HG03095 (cell line): ENCODE measurements at regions not wholly inside any gene's neighbourhood (a gene's known extent, or its start where the extent isn't known, plus 50 kb on each side); places are given as distances from the start of the nearest gene placed in this dataset.

Experiments used
- ATAC-seq: cut with Tn5 transposase; IDR thresholded peaks from one replicate; pipeline ENCODE4 v1.9.1; 2021; ENCODE audit warnings: moderate library complexity; ENCODE audit not compliant: unreplicated experiment

- ATAC-seq, result no peak
These were observed 104.0 kb downstream of the BAMBI start for GRCh38 chr10:28781296-28781695.

DNA sequence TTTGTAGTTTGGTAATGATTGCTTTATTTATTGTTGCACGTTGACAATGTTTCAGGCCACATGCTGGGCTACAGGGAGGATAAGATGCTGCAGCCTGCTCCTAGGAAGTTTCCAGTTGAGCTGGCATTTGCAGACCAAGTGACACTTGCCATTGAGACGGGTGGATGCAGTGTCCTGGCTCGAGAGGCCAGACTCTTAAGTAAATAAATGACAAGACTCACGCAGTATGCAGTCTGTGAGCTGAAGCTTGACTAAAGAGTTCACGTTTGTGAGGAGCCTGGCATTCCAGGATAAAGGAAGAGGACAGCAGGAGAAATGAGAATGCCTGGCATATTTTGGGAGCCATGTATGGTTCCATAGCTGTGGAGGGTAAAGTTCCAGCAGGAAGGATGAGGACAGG lies 105.8 kb downstream of the BAMBI start:
- no peak for ATAC-seq

DNA sequence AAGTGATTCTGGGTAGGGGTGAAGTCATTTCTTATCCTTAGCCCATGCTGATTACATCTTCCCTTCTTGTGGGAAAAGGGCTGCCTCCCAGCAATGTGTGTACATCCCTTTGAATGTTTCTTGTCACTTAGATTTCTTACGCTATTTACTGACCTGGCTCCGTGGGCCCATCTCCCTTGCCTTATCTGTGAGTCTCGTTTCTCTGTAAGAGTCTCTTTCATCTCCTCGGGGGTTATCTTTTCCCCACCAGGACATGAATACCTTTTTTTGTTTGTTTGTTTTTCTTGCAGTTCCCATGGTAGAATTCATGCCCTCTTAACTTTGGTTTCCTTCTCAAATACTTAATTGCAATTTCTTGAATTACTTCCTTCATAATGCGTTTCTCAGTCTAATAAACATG lies 107.7 kb downstream of the BAMBI start:
- no peak for ATAC-seq

GRCh38 chr10:28788252-28788651 lies 110.9 kb downstream of the BAMBI start:
- no peak for ATAC-seq

- ATAC-seq, result no peak
These were observed 111.4 kb downstream of the BAMBI start for GRCh38 chr10:28788762-28789161.

GRCh38 chr10:28790146-28790545 lies 112.8 kb downstream of the BAMBI start:
- no peak for ATAC-seq

- ATAC-seq, result no peak
These were observed 116.2 kb downstream of the BAMBI start for GRCh38 chr10:28793482-28793881.

GRCh38 chr10:28794986-28795385 lies 117.7 kb downstream of the BAMBI start:
- no peak for ATAC-seq

GRCh38 chr10:28796606-28797512 lies 119.5 kb downstream of the BAMBI start:
- no peak for ATAC-seq

DNA sequence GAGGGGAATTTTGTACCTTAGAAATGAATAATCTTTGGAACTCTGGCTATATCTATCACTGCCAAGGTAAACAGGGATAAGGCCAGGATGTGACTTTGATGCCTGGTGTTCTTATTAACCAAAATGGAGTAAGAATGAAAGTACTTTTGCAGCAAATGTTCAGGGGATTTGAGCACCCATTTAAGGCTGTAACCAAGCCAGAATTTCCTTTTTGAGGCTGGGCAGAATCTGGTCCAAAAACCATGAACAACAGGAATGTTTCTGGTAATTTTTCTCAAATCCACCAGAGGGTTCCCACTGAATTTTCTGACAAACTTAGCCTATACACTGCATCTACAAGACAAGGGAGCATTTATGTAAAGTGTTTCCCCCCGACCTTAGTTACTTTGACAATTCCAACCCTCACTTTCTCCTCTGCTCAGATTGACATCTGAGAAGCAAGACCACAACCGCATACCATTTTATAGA lies 120.6 kb downstream of the BAMBI start:
- ATAC-seq, result no peak

DNA sequence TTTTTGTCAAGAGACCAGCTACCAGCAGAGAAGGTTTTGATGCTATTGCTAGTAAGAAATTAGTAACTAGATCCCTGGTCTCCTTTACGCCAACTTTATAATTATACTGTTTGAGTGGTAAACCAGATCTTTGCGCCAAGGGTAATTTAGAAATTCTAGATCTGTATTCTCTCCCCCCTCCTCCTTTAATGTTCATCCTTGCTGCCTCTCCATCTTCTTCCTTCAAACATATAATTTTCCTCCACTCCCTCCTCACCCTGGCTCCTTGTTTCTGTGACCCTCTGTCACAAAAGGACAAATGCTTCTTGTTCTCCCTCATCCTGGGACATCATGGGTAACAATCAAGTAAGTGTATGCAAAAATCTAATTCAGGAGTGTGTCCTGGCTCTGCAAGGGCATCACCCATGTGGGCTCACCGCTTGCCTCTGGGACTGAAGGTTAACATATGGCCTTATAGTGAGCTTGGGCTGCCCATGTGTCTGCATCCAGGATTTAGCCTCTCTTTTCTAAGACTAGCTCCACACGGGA lies 121.2 kb downstream of the BAMBI start:
- ATAC-seq, result no peak

- ATAC-seq, result no peak
These were observed 121.6 kb downstream of the BAMBI start for GRCh38 chr10:28798964-28799363.

- no peak for ATAC-seq
These were observed 122.8 kb downstream of the BAMBI start for GRCh38 chr10:28800144-28800543.

DNA sequence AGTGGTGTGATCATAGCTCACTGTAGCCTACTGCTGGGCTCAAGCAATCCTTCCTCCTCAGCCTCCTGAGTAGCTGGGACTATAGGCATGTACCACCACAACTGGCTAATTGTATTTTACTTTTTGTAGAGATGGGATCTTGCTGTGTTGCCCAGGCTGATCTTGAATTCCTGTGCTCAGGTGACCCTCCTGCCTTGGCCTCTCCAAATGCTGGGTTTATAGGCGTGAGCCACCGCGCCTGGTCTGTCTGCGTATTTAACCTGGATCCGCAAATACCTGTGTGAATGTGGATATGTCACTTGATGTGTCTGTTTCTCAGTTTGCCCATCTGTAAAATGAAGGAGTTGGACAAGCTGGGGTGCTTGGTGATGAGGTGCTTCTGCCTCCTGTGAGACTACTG lies 123.9 kb downstream of the BAMBI start:
- ATAC-seq, result no peak

GRCh38 chr10:28801869-28802268 lies 124.5 kb downstream of the BAMBI start:
- no peak for ATAC-seq

- ATAC-seq, result no peak
These were observed 128.1 kb downstream of the BAMBI start for GRCh38 chr10:28805390-28805789.

GRCh38 chr10:28806488-28806941 lies 129.2 kb downstream of the BAMBI start:
- no peak for ATAC-seq

DNA sequence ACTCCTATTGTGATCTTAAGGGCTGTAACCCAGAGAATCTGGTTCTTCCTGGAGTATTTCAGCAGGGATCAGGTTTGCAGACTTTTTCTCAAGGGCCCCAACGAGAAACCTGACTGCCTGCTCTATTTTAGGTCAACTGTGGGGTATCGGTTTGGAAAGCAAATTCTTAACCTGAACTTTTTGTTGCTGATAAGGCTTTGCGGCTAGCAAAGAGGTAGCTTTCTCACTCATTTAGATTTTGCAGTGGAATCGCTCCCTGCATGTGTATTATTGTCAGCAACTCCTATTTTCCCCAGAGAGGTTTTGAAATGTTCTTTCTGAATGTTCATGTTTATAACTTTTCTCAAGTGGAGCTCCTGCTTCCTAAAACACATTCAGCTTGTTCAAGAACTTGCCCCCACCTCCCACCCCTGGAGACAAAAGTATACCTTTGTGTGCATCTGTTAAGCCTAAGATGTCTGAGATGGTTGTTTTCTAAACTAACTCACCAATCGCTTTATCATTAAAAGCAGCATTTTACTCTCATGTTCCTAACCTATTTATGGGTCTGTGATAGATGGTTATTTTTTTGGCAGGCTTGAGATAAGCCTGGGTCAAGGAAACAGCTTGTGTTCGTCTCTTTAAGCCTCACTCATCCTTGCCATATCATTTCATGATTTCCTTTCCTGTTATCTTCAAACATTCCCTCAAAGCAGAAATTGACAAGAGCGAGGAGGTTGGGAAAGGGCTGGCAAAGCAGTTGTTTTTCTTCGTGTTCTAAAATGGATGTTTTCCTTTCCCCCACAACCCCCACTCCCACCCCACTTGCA lies 129.8 kb downstream of the BAMBI start:
- ATAC-seq, result no peak

DNA sequence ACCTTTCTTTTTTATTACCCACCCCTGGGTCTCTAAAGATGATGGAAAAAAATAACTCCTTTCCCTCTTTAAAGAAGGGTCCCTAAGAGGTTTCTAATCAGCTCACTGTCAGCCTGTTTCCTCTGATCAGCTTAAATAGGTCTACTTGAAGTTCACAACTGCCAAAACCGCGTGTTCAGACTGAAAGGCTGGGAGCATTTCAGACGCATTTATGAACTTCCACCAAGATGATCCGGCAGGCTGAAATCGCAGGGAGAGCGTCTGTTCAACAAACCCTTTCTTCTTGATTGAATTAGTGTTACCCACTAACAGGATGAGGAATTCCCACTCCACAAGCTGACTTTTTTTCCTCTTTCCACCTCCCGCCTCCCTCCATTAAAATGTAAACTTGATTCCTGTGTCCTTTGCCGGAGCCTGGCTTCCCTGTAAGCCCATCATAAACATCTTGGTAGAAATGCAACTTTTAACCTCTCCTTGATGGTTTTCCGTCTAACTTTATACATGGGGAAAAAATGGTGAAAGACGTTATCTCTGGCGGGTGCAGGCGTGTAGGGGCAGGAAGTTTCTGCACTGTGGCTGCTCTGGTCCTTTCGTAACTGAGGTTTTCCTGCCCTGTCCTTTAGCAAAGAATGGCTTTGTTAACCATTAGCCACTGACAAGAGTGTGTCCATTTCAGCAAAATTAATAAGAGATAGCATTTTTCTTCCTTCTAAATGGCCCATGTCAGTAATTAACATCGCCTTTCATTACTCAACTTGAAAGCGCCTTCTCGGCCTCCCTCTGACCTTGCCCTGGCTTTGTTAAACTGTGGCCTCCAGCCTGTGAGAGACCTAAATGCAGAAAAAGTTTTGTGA lies 130.7 kb downstream of the BAMBI start:
- ATAC-seq, result no peak

- no peak for ATAC-seq
These were observed 131.4 kb downstream of the BAMBI start for GRCh38 chr10:28808693-28809092.
